ENCODE measurements at regions not wholly inside any gene's neighbourhood (a gene's known extent, or its start where the extent isn't known, plus 50 kb on each side); places are given as distances from the start of the nearest gene placed in this dataset.

- TF ChIP-seq CTCF (IDR thresholded peaks at IDR 0.05; ENCODE audit: borderline replicate concordance, extremely low read depth, low read length, poor library complexity, severe bottlenecking) (no peak), EZH2 (IDR thresholded peaks at IDR 0.05; ENCODE audit: borderline replicate concordance, low read depth, low read length, severe bottlenecking) (no peak)
Measured at GRCh38 chr7:21141476-21141875, 286.4 kb upstream of the SP4 start.

Measured in DND-41 (cell line).